Muscle of arm (tissue), 1 donor: ENCODE measurements at regions not wholly inside any gene's neighbourhood (a gene's known extent, or its start where the extent isn't known, plus 50 kb on each side); places are given as distances from the start of the nearest gene placed in this dataset.

Source experiments
- DNase-seq: peaks from one replicate; pipeline ENCODE4 v3.0.0-alpha.2; 2013

- no peak for DNase-seq
Measured at GRCh38 chr4:181479141-181479540, 764.1 kb upstream of the TENM3 start.

DNA sequence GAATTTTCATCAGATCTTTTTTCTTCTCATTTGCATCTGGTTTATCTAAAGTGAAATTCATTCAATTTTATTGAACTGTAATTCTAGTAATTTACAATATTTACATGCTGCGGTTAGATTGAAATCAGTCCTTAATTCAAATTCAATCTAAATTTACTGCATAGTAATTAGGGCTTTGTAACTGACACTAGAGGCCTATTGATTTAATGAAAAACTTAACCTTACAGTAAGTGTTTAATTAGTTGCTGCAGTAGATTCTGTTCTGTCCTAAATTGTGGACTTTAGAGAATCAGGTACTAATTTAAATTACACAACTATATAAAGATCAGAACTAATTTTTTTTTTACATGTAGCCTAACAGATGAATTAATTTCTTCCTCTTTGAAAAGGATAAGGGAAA lies 758.8 kb upstream of the TENM3 start:
- DNase-seq = no peak

DNA sequence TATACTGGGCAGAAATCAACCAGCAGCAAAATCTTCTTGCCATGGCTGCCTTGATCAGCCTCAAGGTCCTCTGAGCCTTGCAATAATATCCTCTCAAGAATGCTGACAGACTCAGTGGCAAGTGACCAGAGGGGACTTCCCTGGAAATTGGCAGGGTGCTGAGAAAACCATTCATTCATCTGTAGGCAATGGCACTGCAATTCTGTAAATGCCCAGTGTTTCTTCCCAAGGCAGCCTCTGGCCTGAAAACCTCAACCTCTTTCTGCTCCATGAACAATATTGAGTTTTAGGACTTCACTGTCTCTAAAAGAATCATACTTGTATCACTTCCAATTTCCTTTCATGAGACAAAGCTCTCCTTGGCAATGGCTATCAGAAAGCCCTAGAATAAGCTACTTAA lies 754.3 kb upstream of the TENM3 start:
- DNase-seq = no peak

DNA sequence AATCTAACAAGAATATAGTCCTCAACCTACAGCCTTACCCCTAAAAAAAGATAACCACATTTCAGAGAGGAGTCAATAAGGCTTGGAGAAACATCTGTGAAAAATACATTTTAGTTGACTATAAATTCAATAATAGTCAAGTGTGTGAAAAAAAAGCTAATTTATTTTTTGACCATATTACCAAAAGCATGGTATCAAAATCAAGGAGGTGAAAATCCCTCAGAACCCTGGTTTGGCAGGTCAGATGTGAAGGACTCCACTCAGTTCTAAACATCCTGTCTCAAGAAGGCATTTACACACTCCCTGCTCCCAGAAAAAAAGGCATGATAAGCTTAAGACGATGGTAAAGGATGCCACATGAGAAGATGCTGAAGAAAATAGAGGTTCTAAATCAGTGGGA lies 745.1 kb upstream of the TENM3 start:
- no peak for DNase-seq

GRCh38 chr4:181502611-181503010 lies 740.6 kb upstream of the TENM3 start:
- DNase-seq = no peak

DNA sequence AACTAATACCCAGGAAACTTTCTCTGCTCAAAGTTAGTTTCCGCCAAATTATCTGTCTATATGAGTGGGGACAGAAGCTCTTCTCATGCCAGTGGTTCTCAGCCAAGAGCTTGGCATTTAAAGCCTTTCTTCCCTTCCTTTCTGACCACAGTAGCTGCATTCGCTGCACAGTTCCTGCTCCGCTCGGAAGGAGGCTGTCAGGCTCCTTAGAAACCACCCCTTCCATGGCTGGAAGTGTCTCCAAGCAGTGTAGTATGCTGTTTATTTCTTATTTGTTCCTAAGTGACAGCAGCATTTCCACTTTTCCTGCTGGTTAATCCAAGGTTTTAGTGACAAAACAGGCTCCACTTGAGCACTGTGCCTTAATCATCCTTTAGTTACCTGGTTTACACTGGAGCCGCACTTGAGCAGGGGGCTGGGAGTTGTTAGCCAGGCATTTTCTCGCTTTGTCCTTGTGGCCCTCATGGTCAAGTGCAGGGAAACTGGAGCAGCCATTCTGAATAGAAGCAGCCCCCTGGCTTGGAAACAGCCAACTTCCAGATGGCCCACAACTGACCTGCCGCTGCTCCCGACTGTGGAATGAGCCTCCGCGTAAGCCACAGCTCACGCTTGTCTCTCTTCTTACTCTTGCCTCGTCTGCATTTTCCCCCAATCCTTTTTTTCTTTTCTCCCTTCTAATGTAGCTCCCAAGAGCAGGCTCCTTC lies 739.4 kb upstream of the TENM3 start:
- no peak for DNase-seq

- no peak for DNase-seq
Measured at GRCh38 chr4:181504924-181505323, 738.3 kb upstream of the TENM3 start.

DNA sequence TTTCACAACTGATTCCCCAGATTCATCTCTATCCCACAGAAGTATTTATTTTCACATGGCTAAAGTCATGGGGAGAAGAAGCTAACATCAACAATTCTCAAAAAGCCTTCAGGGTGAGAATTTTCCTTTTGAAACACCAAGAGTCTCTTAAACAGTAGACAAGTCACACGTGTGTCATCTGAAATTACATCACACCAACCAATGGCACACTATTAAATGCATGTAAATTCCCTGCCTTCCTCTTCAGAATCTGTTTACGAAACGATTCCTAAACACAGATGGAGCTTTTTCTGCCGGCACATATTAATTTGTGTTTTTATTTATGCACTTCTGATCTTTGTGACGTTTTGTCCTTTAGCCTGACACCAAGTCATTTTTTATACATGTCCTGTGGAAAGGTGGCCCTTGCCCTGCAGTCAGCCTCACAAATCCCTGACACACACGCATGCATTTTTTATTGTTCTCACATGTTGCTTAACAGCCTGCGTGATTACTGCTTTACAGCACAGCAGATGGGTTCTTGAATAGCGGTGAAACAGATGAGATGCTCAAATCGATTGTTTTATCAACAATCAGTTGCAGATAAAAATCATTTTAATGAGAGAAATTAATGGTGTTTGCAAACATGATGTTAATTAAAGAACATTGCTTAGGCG lies 735.9 kb upstream of the TENM3 start:
- DNase-seq = no peak

DNA sequence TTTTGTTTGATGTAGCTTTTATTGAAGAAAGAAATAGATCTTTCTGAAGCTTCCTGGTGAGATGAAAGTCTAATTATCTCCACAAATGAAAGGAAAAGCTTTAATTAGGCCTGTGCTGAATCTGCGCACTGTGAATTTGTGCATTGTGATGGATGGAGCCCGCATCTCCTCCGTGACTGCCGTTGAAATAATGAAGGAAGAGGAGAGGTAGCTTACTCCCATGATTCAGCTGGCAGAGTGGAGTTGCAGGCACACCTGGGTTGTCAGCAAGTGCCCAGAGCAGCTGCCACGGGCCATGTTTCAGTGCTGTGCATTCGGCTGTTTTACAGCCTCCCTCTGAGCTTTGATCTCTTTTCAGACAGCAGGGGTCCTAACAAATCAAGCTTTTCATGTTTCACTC lies 735.3 kb upstream of the TENM3 start:
- DNase-seq = no peak

GRCh38 chr4:181508601-181509000 lies 734.6 kb upstream of the TENM3 start:
- DNase-seq = no peak

DNA sequence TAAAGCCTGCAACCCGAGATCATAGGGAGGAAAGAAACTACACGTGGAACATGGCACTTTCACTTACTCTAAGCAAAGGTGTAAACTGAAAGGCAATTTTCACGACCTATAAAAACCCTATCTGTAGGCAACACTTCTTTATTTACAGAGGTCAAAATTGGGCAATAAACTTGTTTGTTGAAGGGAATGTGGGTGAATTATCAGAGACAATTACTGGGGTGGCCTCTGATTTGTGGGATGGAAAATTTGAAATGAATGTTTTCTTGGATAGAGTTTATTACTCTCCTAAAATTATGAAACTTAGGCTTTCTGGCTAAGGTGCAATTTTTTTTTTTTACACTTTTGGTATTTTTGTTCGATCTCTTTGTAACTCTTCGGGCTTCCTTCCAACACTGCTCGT lies 734.1 kb upstream of the TENM3 start:
- no peak for DNase-seq

- no peak for DNase-seq
Measured at GRCh38 chr4:181517491-181517890, 725.7 kb upstream of the TENM3 start.

GRCh38 chr4:181520790-181521189 lies 722.4 kb upstream of the TENM3 start:
- no peak for DNase-seq

DNA sequence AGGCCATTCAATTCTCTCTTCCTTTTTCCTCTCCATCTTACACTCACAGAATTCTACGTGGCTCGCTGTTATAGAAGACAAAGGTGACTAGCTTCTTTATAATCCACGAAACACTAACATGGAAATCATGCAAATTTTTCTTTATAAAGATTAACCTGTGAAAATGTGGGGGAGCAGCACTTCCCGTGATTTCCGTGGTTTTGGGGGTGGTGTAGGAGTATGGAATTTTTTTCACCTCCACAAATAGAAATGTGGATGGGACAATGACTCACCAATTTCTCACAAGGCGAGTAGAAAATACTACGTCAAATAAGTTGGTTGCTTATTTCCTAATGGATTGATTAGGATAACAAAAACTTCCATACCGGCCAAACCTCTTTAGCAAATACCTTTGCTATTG lies 719.2 kb upstream of the TENM3 start:
- DNase-seq = no peak

GRCh38 chr4:181524499-181524898 lies 718.7 kb upstream of the TENM3 start:
- DNase-seq = no peak

- no peak for DNase-seq
Measured at GRCh38 chr4:181525634-181526033, 717.6 kb upstream of the TENM3 start.

DNA sequence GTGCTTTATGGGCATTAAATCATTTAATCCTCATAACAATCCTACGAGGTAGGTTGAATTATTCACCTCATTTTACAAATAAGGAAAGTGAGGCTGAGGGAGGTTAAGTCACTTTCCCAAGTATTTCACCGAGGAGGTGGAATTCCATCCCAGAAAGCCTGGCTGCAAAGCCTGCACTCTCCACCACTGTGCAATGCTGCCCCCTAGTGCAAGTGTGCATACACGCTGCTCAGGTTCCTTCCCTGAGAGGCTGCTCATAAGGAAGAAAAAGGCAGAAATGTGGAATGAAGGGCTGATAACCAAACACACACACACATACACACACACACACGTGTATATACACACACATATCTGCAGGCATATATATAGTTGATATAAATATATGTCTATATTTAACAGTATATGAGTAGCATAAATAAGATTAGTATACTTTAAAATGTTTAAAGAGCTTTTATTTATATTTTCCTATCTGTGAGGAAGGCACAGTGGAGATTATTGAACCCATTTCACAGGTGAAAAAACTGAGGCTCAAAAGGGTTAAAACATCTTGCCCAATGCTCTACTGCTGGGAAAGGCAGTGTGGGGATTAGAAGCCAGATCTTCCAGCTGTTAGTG lies 714.5 kb upstream of the TENM3 start:
- peak; percentile 57 for DNase-seq

GRCh38 chr4:181529537-181529936 lies 713.7 kb upstream of the TENM3 start:
- DNase-seq = no peak

- DNase-seq = no peak
Measured at GRCh38 chr4:181536196-181536746, 706.9 kb upstream of the TENM3 start.

DNA sequence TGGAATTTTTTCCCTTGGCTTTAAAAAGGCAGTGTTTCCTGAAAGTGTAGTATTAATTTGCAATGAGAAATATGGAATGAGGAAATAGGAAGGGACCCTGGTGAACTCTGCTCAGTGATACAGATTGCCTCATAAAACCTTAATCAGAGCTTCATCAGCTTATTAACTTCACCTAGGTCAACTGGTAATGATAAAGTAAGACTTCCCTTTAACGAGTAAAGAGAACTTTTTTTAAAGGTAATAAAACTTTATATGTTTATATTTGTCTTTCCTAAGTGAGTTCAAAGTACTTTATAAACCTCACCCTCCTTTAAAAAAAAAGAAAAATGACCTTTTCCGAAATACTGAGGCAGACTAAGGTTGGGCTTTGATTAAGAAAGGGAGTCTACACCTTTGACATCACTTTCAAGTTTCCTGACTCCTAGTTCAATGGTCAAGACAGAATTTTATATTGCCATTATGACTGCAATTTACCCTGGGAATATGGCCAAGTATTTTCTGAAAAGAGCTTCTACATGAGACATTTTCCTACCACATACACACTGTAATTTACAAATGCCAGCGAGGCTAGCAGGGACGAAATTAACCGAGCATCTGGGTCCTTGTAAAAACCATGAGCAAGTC lies 706.3 kb upstream of the TENM3 start:
- DNase-seq = no peak

DNA sequence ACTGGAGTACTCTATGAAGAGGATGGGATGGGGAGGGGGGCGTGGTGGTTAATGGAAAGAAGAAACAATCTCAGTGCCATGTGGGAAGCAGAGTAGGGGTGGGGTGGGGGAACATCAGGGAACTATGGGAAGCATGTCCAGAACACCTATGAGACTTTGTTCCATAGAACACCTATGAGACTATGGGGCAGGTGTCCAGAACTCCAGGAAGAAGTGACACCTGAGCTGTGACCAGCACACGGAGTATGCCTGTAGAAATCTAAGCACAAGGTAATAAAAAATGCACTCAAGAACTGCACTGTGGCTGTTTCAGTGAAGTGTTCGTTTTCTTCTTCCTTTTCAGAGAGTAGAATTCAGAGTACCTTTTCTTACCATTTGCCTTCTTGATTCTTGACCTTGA lies 704.8 kb upstream of the TENM3 start:
- DNase-seq = no peak

- DNase-seq = no peak
Measured at GRCh38 chr4:181541396-181541795, 701.8 kb upstream of the TENM3 start.
